ENCODE measurements at regions not wholly inside any gene's neighbourhood (a gene's known extent, or its start where the extent isn't known, plus 50 kb on each side); places are given as distances from the start of the nearest gene placed in this dataset.

DNA sequence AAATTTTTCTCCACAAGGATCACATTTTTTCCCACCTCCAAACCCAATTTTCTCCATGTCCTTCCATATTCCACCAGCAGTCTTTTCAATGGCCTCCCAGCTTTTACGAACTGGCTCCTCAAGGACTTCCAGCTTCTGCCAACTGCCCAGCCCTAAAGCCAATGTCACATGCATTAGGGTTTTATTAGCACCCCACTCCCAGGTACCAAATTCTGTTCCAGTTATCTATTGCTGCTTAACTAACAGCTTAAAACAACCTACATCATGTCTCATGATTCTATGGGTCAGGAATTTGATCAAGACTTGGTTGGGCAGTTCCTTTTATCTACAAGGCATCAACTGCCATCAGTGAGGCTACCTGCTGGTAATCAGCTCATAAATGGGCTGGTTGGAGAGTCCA is 151.3 kb downstream of the SPTSSA start:
- no peak for TF ChIP-seq IRF2 (CRISPR knock-in tag; IDR thresholded peaks at IDR 0.05; ENCODE audit: borderline replicate concordance, low read depth)
- TF ChIP-seq, protein P1, sequence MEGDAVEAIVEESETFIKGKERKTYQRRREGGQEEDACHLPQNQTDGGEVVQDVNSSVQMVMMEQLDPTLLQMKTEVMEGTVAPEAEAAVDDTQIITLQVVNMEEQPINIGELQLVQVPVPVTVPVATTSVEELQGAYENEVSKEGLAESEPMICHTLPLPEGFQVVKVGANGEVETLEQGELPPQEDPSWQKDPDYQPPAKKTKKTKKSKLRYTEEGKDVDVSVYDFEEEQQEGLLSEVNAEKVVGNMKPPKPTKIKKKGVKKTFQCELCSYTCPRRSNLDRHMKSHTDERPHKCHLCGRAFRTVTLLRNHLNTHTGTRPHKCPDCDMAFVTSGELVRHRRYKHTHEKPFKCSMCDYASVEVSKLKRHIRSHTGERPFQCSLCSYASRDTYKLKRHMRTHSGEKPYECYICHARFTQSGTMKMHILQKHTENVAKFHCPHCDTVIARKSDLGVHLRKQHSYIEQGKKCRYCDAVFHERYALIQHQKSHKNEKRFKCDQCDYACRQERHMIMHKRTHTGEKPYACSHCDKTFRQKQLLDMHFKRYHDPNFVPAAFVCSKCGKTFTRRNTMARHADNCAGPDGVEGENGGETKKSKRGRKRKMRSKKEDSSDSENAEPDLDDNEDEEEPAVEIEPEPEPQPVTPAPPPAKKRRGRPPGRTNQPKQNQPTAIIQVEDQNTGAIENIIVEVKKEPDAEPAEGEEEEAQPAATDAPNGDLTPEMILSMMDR (IDR thresholded peaks at IDR 0.05), result no peak
- no peak for TF ChIP-seq ZNF138 (CRISPR knock-in tag; conservative IDR thresholded peaks at IDR 0.05)
- TF ChIP-seq, protein P2, sequence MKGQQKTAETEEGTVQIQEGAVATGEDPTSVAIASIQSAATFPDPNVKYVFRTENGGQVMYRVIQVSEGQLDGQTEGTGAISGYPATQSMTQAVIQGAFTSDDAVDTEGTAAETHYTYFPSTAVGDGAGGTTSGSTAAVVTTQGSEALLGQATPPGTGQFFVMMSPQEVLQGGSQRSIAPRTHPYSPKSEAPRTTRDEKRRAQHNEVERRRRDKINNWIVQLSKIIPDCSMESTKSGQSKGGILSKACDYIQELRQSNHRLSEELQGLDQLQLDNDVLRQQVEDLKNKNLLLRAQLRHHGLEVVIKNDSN (CRISPR knock-in tag; IDR thresholded peaks at IDR 0.05), result no peak
- no peak for TF ChIP-seq ESRRA (CRISPR knock-in tag; IDR thresholded peaks at IDR 0.05; ENCODE audit: borderline replicate concordance)
- no peak for TF ChIP-seq JUN (CRISPR knock-in tag; IDR thresholded peaks at IDR 0.05)
- TF ChIP-seq, protein P3, sequence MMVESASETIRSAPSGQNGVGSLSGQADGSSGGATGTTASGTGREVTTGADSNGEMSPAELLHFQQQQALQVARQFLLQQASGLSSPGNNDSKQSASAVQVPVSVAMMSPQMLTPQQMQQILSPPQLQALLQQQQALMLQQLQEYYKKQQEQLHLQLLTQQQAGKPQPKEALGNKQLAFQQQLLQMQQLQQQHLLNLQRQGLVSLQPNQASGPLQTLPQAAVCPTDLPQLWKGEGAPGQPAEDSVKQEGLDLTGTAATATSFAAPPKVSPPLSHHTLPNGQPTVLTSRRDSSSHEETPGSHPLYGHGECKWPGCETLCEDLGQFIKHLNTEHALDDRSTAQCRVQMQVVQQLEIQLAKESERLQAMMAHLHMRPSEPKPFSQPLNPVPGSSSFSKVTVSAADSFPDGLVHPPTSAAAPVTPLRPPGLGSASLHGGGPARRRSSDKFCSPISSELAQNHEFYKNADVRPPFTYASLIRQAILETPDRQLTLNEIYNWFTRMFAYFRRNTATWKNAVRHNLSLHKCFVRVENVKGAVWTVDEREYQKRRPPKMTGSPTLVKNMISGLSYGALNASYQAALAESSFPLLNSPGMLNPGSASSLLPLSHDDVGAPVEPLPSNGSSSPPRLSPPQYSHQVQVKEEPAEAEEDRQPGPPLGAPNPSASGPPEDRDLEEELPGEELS (CRISPR knock-in tag; IDR thresholded peaks at IDR 0.05), result no peak
- TF ChIP-seq, protein P4, sequence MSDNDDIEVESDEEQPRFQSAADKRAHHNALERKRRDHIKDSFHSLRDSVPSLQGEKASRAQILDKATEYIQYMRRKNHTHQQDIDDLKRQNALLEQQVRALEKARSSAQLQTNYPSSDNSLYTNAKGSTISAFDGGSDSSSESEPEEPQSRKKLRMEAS (CRISPR knock-in tag; IDR thresholded peaks at IDR 0.05), result no peak
- TF ChIP-seq, protein P5, sequence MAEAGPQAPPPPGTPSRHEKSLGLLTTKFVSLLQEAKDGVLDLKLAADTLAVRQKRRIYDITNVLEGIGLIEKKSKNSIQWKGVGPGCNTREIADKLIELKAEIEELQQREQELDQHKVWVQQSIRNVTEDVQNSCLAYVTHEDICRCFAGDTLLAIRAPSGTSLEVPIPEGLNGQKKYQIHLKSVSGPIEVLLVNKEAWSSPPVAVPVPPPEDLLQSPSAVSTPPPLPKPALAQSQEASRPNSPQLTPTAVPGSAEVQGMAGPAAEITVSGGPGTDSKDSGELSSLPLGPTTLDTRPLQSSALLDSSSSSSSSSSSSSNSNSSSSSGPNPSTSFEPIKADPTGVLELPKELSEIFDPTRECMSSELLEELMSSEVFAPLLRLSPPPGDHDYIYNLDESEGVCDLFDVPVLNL (CRISPR knock-in tag; IDR thresholded peaks at IDR 0.05; ENCODE audit: borderline replicate concordance, low read depth), result no peak
- TF ChIP-seq TCF7 (CRISPR knock-in tag; IDR thresholded peaks at IDR 0.05; ENCODE audit: low read depth), result no peak
- TF ChIP-seq ETV6 (CRISPR knock-in tag; IDR thresholded peaks at IDR 0.05), result no peak
